ENCODE measurements at regions not wholly inside any gene's neighbourhood (a gene's known extent, or its start where the extent isn't known, plus 50 kb on each side); places are given as distances from the start of the nearest gene placed in this dataset.

DNA sequence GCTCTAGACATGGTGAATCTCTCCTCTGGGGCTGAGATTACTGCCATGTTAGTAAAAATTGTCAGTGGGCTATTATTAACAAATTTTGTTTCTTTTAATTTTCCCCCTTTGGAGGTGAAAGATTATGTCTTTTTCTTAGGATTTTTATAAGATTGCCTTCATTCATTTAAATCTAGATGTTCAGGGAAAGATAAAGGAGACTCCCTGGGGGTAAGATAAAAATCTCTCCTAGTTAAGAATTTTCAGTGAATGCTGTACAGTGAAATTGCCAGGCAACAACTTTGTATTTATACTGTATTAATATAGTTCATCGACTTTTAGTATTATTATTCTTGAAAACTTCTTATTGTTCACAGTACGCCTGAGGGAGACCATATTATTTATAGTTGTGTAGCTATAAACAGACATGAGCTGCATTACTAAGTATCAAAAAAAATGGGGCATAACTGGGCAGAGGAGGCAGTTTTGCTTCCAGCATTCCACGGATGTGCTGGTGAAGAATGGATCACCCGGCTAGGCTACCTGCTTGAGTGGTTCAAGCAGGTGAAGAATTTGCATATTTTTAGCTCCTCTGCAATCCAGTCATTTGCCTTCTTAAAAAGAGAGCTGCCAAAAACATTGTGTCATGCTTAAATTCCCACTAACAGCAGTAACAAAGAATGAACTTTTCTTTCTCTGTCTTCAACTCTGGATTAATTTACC, 552.1 kb downstream of the DNAJB9 start:
- no peaks in the 10 kb centered on the region for H3K9me3 ChIP-seq (replicated peaks; ENCODE audit: control insufficient read depth, insufficient read depth, low read length)
- ATAC-seq: no peak
- intact Hi-C loops (cut with micrococcal nuclease; ENCODE audit: unreplicated experiment): no loop called here
- no peak for FAIRE-seq
- H3K4me1 ChIP-seq (ENCODE audit: control insufficient read depth, insufficient read depth, low read length): no peaks in the 10 kb centered on the region
- no peak overlapping the region for H3K4me2 ChIP-seq (ENCODE audit: control insufficient read depth, insufficient read depth)
- no peak overlapping the region for H3K27ac ChIP-seq (ENCODE audit: control insufficient read depth, insufficient read depth)
- no peaks in the 10 kb centered on the region for H3K79me2 ChIP-seq (ENCODE audit: control insufficient read depth, insufficient read depth, low read length)
- ChIA-PET POLR2A (no interaction called here), CTCF (no interaction called here), RAD21 (ENCODE audit: unreplicated experiment) (no interaction called here), SMC1A (ENCODE audit: uncharacterized antibody, unreplicated experiment) (no interaction called here)
- no peaks in the 10 kb centered on the region for H3K36me3 ChIP-seq (ENCODE audit: control insufficient read depth in 2 of 2, insufficient read depth in 2 of 2, low read length in 1 of 2)
- H2AFZ ChIP-seq (ENCODE audit: control insufficient read depth, low read depth, low read length): no peak overlapping the region
- no peaks in the 10 kb centered on the region for H4K20me1 ChIP-seq (ENCODE audit: control insufficient read depth, insufficient read depth)
- H3K9ac ChIP-seq (ENCODE audit: control insufficient read depth, insufficient read depth, low read length): no peak overlapping the region
- DNase-seq (ENCODE audit: low read depth, low spot score): no peak
- H3K4me3 ChIP-seq: no peak overlapping the region
- H3K27me3 ChIP-seq (replicated peaks in 1 of 2; ENCODE audit: control insufficient read depth in 2 of 2, insufficient read depth in 2 of 2, low read length in 1 of 2): no peaks in the 10 kb centered on the region
- 22% methylated on average over 4 of the region's 4 CpGs for WGBS (ENCODE audit: insufficient coverage, insufficient replicate concordance, low lambda C conversion rate, missing lambda C conversion rate)
- no TSS peak for BruUV-seq (replicated peaks)
- in situ Hi-C loops (cut with MboI): no loop called here
- TF ChIP-seq GATAD2B (conservative IDR thresholded peaks at IDR 0.05; ENCODE audit: low read depth): no peak
- TF ChIP-seq, protein P1, sequence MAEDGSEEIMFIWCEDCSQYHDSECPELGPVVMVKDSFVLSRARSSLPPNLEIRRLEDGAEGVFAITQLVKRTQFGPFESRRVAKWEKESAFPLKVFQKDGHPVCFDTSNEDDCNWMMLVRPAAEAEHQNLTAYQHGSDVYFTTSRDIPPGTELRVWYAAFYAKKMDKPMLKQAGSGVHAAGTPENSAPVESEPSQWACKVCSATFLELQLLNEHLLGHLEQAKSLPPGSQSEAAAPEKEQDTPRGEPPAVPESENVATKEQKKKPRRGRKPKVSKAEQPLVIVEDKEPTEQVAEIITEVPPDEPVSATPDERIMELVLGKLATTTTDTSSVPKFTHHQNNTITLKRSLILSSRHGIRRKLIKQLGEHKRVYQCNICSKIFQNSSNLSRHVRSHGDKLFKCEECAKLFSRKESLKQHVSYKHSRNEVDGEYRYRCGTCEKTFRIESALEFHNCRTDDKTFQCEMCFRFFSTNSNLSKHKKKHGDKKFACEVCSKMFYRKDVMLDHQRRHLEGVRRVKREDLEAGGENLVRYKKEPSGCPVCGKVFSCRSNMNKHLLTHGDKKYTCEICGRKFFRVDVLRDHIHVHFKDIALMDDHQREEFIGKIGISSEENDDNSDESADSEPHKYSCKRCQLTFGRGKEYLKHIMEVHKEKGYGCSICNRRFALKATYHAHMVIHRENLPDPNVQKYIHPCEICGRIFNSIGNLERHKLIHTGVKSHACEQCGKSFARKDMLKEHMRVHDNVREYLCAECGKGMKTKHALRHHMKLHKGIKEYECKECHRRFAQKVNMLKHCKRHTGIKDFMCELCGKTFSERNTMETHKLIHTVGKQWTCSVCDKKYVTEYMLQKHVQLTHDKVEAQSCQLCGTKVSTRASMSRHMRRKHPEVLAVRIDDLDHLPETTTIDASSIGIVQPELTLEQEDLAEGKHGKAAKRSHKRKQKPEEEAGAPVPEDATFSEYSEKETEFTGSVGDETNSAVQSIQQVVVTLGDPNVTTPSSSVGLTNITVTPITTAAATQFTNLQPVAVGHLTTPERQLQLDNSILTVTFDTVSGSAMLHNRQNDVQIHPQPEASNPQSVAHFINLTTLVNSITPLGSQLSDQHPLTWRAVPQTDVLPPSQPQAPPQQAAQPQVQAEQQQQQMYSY (CRISPR knock-in tag; IDR thresholded peaks at IDR 0.05): no peak
- TF ChIP-seq FOXK2 (IDR thresholded peaks at IDR 0.05): no peak
- TF ChIP-seq NFYB (IDR thresholded peaks at IDR 0.05; ENCODE audit: insufficient read depth, low read depth, low read length): no peak
- TF ChIP-seq, protein P2, sequence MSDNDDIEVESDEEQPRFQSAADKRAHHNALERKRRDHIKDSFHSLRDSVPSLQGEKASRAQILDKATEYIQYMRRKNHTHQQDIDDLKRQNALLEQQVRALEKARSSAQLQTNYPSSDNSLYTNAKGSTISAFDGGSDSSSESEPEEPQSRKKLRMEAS (IDR thresholded peaks at IDR 0.05; ENCODE audit: low read depth, low read length): no peak
- TF ChIP-seq EED (IDR thresholded peaks at IDR 0.05; ENCODE audit: low read depth): no peak
- TF ChIP-seq SUPT20H (IDR thresholded peaks at IDR 0.05; ENCODE audit: borderline replicate concordance, control insufficient read depth, low read depth, low read length): no peak
- TF ChIP-seq, protein P3, sequence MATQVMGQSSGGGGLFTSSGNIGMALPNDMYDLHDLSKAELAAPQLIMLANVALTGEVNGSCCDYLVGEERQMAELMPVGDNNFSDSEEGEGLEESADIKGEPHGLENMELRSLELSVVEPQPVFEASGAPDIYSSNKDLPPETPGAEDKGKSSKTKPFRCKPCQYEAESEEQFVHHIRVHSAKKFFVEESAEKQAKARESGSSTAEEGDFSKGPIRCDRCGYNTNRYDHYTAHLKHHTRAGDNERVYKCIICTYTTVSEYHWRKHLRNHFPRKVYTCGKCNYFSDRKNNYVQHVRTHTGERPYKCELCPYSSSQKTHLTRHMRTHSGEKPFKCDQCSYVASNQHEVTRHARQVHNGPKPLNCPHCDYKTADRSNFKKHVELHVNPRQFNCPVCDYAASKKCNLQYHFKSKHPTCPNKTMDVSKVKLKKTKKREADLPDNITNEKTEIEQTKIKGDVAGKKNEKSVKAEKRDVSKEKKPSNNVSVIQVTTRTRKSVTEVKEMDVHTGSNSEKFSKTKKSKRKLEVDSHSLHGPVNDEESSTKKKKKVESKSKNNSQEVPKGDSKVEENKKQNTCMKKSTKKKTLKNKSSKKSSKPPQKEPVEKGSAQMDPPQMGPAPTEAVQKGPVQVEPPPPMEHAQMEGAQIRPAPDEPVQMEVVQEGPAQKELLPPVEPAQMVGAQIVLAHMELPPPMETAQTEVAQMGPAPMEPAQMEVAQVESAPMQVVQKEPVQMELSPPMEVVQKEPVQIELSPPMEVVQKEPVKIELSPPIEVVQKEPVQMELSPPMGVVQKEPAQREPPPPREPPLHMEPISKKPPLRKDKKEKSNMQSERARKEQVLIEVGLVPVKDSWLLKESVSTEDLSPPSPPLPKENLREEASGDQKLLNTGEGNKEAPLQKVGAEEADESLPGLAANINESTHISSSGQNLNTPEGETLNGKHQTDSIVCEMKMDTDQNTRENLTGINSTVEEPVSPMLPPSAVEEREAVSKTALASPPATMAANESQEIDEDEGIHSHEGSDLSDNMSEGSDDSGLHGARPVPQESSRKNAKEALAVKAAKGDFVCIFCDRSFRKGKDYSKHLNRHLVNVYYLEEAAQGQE (IDR thresholded peaks at IDR 0.05; ENCODE audit: low read depth, low read length): no peak
- TF ChIP-seq NKRF (conservative IDR thresholded peaks at IDR 0.05): no peak
- no peak for TF ChIP-seq RAD51 (IDR thresholded peaks at IDR 0.05)
- TF ChIP-seq JUND (IDR thresholded peaks at IDR 0.05; ENCODE audit: low read depth, low read length): no peak
- no peak for TF ChIP-seq SMAD5 (IDR thresholded peaks at IDR 0.05; ENCODE audit: low read depth)
- no peak for TF ChIP-seq NR2F1 (conservative IDR thresholded peaks at IDR 0.05)
